ENCODE measurements at regions not wholly inside any gene's neighbourhood (a gene's known extent, or its start where the extent isn't known, plus 50 kb on each side); places are given as distances from the start of the nearest gene placed in this dataset.
A peak's percentile ranks its signal among the peaks of the same experiment; 100 is the strongest.

DNA sequence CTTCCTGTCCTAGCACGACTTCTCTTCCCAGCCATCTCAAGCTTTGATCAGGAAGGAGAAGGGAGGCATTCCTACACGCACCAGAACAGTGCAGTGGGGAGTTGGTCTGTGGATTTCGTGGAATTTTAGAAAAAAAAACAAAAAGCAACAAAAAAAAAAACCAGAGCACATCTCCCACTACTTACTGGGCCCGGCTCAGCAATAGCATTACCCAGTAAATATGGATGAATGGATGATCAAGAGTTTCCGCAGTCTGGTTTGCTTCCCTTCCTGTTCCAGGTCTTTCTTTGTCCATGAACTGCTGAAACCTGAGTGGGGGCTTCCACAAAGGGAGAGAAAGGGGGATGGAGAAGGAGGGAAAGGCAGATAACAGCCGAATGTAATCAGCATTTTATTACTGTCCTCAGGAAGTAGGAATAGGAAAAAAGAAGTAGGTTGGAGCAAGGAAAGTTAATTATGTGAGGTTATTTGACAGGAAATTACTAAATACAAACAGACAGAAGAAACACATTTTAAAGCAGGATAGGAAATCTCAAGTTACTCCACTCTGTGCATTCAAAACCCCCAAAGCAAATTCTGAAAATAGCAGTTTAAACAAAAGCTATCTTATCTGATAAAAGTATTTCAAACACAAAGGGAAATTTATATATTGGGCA is 349.0 kb downstream of the PRL start:
- H3K9ac ChIP-seq (ENCODE audit: insufficient read length): no peak overlapping the region
- H3K27ac ChIP-seq: peak overlapping the region; percentile 19; the same call in 1 of the 2 replicates
- H3K9me3 ChIP-seq (ENCODE audit: low read depth, low read length): no peaks in the 10 kb centered on the region
- peak; percentile 46; the same call in 1 of the 2 replicates for TF ChIP-seq POLR2AphosphoS5 (IDR thresholded peaks at IDR 0.05; ENCODE audit: borderline replicate concordance, low read depth, low read length)
- TF ChIP-seq EZH2 (IDR thresholded peaks at IDR 0.05): no peak
- DNase-seq (ENCODE audit: low read depth, low spot score): peak; percentile 52
- peak overlapping the region; percentile 18 for H3K4me3 ChIP-seq
- H3K36me3 ChIP-seq (ENCODE audit: insufficient read depth, low read length): no peaks in the 10 kb centered on the region

DNA sequence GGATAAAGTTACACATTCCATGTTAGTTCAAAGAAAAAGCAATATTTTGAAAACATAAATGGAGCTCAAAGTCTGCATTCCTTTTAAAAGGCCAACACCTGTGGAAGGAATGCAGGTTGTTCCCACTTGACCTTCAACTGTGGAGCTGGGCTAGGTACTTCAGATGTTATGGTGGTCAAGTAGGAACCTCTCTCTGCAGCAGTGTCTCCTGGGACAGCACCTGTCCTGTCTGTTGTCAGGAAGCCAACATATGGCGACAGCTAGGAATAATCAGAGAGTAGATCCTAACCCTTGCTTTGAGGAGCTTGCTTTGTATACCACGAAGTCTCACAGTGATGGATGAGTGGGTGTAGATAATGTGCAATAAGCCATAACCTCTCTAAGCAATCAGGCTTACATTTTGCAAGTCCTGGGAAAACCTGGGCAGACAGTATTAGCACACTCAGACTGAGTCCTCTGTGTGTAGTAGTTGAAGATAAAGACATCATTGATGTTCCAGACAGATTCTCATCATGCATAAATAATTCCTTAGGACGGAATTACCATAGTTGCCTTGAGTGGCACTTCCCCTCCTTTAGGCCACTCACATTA is 347.5 kb downstream of the PRL start:
- Histone ChIP-seq H3K4me3 (no peak overlapping the region), H3K9me3 (ENCODE audit: low read depth, low read length) (no peaks in the 10 kb centered on the region), H3K9ac (ENCODE audit: insufficient read length) (no peak overlapping the region), H3K36me3 (ENCODE audit: insufficient read depth, low read length) (no peaks in the 10 kb centered on the region), H3K27ac (no peak overlapping the region)
- DNase-seq (ENCODE audit: low read depth, low spot score): no peak
- no peak for TF ChIP-seq EZH2 (IDR thresholded peaks at IDR 0.05)
- no peak for TF ChIP-seq FOXP2 (optimal IDR thresholded peaks at IDR 0.05; ENCODE audit: control extremely low read depth, extremely low read length, insufficient read depth)
- TF ChIP-seq POLR2AphosphoS5 (IDR thresholded peaks at IDR 0.05; ENCODE audit: borderline replicate concordance, low read depth, low read length): no peak

DNA sequence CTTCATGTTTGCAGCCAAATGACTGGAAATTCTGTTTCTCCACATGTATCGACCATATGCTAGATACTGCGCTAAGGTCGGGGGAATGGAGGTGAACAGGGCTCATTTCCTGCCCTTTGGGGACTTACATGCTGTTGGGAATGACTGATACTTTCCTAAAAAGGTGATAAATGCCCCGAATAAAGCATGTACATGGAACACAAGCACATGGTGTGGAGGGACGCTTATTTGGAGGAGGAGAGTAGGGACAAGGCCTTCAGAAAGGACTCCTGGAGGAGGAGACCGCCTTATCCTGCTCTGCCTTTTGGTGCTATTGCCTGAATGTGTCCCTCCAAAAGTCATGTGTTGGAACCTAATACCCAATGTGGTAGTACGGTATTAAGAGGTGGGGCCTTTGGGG is 344.5 kb downstream of the PRL start:
- Histone ChIP-seq H3K9ac (ENCODE audit: insufficient read length) (no peak overlapping the region), H3K4me3 (no peak overlapping the region), H3K27ac (no peak overlapping the region), H3K36me3 (ENCODE audit: insufficient read depth, low read length) (no peaks in the 10 kb centered on the region), H3K9me3 (ENCODE audit: low read depth, low read length) (no peaks in the 10 kb centered on the region)
- no peak for DNase-seq (ENCODE audit: low read depth, low spot score)
- no peak for TF ChIP-seq POLR2AphosphoS5 (IDR thresholded peaks at IDR 0.05; ENCODE audit: borderline replicate concordance, low read depth, low read length)
- TF ChIP-seq EZH2 (IDR thresholded peaks at IDR 0.05): no peak
- no peak for TF ChIP-seq FOXP2 (optimal IDR thresholded peaks at IDR 0.05; ENCODE audit: control extremely low read depth, extremely low read length, insufficient read depth)

DNA sequence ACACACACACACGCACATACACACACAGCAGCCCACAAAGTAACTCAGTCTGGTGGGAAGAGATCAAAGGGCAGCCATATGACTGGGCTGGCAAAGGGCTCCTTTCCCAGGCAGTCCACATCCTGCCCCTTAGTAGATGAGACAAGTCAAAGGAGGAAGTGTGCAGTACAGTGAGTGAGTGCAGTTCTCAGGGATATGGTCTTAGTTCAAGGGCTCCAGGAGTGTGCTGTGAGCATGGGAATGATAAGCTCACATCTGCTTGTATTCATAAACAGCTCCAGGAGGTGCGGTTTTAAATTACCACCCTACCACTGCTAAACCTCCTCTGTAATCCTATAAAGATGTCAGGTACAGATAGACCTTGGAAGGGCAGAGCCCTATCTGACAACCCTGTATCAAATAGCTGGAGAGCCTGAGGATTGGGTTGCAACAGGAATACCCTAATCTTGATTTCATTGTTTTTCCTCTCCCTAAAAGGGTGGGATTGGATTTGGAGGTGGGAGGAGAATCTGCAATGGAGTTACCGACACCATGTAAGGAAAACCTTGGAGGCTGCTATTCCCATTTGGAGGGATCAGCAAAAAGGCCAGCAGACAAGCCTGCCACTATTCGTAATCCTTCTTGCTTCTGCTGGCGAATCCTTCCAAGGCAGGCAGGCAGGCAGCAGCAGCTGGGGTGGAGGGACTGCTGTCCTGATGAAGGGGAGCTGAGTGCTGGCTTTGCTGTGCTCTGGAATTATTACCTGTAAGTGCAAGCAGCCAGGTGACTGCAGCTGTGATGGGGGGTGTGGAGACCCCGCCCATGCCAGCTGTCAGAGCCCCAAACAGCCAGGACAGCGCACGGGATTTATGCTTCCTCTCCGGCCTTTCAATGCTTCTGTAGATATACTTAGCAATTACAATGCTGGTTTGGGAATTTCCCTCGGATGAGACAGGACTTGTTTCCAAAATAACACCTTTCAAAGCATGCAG is 342.7 kb downstream of the PRL start:
- H3K4me3 ChIP-seq: no peak overlapping the region
- no peaks in the 10 kb centered on the region for H3K36me3 ChIP-seq (ENCODE audit: insufficient read depth, low read length)
- H3K9me3 ChIP-seq (ENCODE audit: low read depth, low read length): no peaks in the 10 kb centered on the region
- H3K27ac ChIP-seq: no peak overlapping the region
- no peak overlapping the region for H3K9ac ChIP-seq (ENCODE audit: insufficient read length)
- DNase-seq (ENCODE audit: low read depth, low spot score): no peak
- TF ChIP-seq EZH2 (IDR thresholded peaks at IDR 0.05): no peak
- no peak for TF ChIP-seq FOXP2 (optimal IDR thresholded peaks at IDR 0.05; ENCODE audit: control extremely low read depth, extremely low read length, insufficient read depth)
- no peak for TF ChIP-seq POLR2AphosphoS5 (IDR thresholded peaks at IDR 0.05; ENCODE audit: borderline replicate concordance, low read depth, low read length)

DNA sequence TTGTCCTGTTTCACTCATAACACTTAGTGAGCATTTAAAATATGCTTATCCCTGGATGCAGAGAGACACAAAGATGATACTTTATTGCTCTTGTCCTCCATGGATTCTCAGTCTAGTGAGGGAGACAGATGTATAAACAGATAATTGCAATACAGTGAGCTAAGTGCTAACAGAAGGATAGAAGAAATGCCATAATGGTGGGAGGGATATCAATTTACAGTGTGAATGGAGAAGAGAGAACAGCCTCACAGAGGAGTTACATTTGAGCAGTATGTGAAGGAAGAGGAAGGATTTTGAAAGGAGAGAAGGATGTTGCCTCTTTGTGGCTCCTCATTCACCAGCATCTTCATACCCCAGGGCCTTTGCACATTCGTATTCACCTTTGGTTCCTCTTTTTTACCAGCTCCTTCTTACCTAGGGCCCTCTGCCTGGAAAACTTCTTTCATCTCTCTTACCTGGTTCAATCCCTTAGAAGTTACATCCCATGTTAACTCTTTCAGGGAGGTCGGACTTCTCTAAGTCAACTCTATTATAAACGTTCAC is 341.7 kb downstream of the PRL start:
- H3K36me3 ChIP-seq (ENCODE audit: insufficient read depth, low read length): no peaks in the 10 kb centered on the region
- no peaks in the 10 kb centered on the region for H3K9me3 ChIP-seq (ENCODE audit: low read depth, low read length)
- H3K9ac ChIP-seq (ENCODE audit: insufficient read length): no peak overlapping the region
- no peak for DNase-seq (ENCODE audit: low read depth, low spot score)
- no peak overlapping the region for H3K4me3 ChIP-seq
- TF ChIP-seq FOXP2 (optimal IDR thresholded peaks at IDR 0.05; ENCODE audit: control extremely low read depth, extremely low read length, insufficient read depth) (no peak), POLR2AphosphoS5 (IDR thresholded peaks at IDR 0.05; ENCODE audit: borderline replicate concordance, low read depth, low read length) (no peak), EZH2 (IDR thresholded peaks at IDR 0.05) (no peak)
- H3K27ac ChIP-seq: no peak overlapping the region

DNA sequence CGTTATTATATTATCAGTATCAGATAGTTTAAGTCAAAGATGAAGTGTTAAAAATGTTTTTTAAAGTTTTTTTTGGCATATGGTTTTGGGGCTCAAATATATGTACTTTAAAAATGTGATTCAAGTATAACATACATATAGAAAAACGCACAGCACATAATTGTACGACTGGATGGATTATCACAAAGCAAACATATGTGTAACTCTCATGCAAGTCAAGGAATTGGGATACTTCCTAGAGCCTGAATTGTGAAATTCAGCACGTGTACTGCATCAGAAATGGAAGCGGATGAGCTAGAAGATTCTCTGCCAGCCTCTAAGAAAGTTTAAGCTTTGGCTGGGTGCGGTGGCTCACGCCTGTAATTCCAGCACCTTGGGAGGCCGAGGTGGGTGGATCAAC is 340.9 kb downstream of the PRL start:
- Histone ChIP-seq H3K9ac (ENCODE audit: insufficient read length) (no peak overlapping the region), H3K36me3 (ENCODE audit: insufficient read depth, low read length) (no peaks in the 10 kb centered on the region), H3K27ac (no peak overlapping the region), H3K9me3 (ENCODE audit: low read depth, low read length) (no peaks in the 10 kb centered on the region), H3K4me3 (no peak overlapping the region)
- TF ChIP-seq POLR2AphosphoS5 (IDR thresholded peaks at IDR 0.05; ENCODE audit: borderline replicate concordance, low read depth, low read length) (no peak), FOXP2 (optimal IDR thresholded peaks at IDR 0.05; ENCODE audit: control extremely low read depth, extremely low read length, insufficient read depth) (no peak), EZH2 (IDR thresholded peaks at IDR 0.05) (no peak)
- no peak for DNase-seq (ENCODE audit: low read depth, low spot score)

DNA sequence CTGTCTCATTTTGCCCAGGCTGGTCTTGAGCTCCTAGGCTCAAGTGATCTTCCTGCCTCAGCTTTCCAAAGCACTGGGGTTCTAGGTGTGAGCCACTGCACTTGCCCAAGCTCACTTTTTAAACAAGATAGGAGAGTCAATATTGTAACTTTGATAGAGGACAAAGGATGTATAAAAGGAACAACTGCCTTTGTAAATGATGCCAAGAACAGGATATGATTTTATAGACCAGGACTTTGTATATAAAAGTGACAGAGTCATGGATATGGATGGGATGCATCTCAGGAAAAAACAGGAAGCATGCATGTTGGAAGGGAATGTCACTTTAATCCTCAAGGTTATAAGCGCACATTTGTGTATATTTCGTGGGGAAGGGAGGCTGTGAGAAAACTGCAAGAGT is 338.4 kb downstream of the PRL start:
- no peak overlapping the region for H3K27ac ChIP-seq
- no peak for DNase-seq (ENCODE audit: low read depth, low spot score)
- no peak for TF ChIP-seq FOXP2 (optimal IDR thresholded peaks at IDR 0.05; ENCODE audit: control extremely low read depth, extremely low read length, insufficient read depth)
- no peak for TF ChIP-seq EZH2 (IDR thresholded peaks at IDR 0.05)
- no peak for TF ChIP-seq POLR2AphosphoS5 (IDR thresholded peaks at IDR 0.05; ENCODE audit: borderline replicate concordance, low read depth, low read length)
- no peak overlapping the region for H3K9ac ChIP-seq (ENCODE audit: insufficient read length)
- no peaks in the 10 kb centered on the region for H3K36me3 ChIP-seq (ENCODE audit: insufficient read depth, low read length)
- H3K9me3 ChIP-seq (ENCODE audit: low read depth, low read length): no peaks in the 10 kb centered on the region
- no peak overlapping the region for H3K4me3 ChIP-seq

DNA sequence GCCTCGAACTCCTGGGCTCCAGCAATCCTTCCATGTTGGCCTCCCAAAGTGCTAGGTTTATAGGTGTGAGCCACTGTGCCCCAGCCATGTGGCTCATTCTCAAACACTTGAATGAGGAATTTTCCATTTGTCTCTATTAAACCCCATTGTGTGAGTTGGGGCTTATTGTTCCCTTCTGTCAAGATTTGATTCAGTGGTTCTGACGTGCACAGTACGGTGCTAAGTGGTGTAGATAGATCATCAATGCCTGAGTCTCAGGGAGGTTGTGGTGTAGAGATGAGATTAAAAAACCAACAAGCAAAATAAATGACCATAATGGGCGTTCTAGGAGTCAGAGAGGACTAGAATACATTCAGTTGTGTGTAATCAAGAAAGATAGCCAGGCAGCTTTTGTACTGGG is 335.6 kb downstream of the PRL start:
- no peaks in the 10 kb centered on the region for H3K36me3 ChIP-seq (ENCODE audit: insufficient read depth, low read length)
- no peak for TF ChIP-seq EZH2 (IDR thresholded peaks at IDR 0.05)
- no peak for TF ChIP-seq FOXP2 (optimal IDR thresholded peaks at IDR 0.05; ENCODE audit: control extremely low read depth, extremely low read length, insufficient read depth)
- TF ChIP-seq POLR2AphosphoS5 (IDR thresholded peaks at IDR 0.05; ENCODE audit: borderline replicate concordance, low read depth, low read length): no peak
- H3K9ac ChIP-seq (ENCODE audit: insufficient read length): no peak overlapping the region
- no peak overlapping the region for H3K27ac ChIP-seq
- H3K4me3 ChIP-seq: no peak overlapping the region
- H3K9me3 ChIP-seq (ENCODE audit: low read depth, low read length): no peaks in the 10 kb centered on the region
- DNase-seq (ENCODE audit: low read depth, low spot score): no peak
